GM12873 (cell line): ENCODE measurements at regions not wholly inside any gene's neighbourhood (a gene's known extent, or its start where the extent isn't known, plus 50 kb on each side); places are given as distances from the start of the nearest gene placed in this dataset.

Experiments
- CTCF ChIP-seq: IDR thresholded peaks from 2 replicates; pipeline ENCODE4 v1.5.1; 2012; ENCODE audit warnings: low read depth, mild to moderate bottlenecking, moderate library complexity, low read length, control low read depth; ENCODE audit not compliant: insufficient read depth; ENCODE audit errors: missing control alignments

GRCh38 chr7:106420736-106421135 is 136.0 kb upstream of the NAMPT start:
- TF ChIP-seq CTCF = no peak

- no peak for TF ChIP-seq CTCF
Measured at GRCh38 chr7:106420210-106420609, 135.4 kb upstream of the NAMPT start.

- no peak for TF ChIP-seq CTCF
Measured at GRCh38 chr7:106419455-106420182, 134.8 kb upstream of the NAMPT start.

- no peak for TF ChIP-seq CTCF
Measured at GRCh38 chr7:106418526-106418925, 133.7 kb upstream of the NAMPT start.

GRCh38 chr7:106418094-106418493 is 133.3 kb upstream of the NAMPT start:
- TF ChIP-seq CTCF = no peak

GRCh38 chr7:106417273-106417902 is 132.6 kb upstream of the NAMPT start:
- TF ChIP-seq CTCF = no peak

- no peak for TF ChIP-seq CTCF
Measured at GRCh38 chr7:106416430-106416829, 131.6 kb upstream of the NAMPT start.
